ENCODE measurements at regions not wholly inside any gene's neighbourhood (a gene's known extent, or its start where the extent isn't known, plus 50 kb on each side); places are given as distances from the start of the nearest gene placed in this dataset.
"Not testable (repeated sequence)": the region's sequence is repeated elsewhere in the genome, so short reads cannot be mapped to it uniquely, and the experiment has no call there.

DNA sequence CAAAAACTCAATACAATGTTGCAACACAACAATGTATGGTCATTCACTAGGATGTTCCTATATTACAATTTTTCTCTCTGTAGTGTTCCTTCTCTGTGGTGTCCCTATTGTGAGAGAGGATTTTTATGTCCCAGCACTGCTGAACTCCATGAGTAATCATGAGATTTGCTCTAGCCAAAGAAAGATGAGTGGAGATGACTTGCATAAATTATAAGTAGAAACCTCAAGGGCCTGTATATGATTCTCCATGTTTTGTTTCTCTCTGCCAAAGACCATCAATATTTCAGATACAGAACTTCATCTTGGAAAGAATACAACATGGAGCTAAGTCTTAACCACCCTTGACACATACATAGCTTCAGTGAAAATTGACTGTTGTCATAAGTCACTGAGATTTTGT is 579.1 kb downstream of the TMTC2 start (continued):
- TF ChIP-seq ZNF549 (tag by site-specific recombination; IDR thresholded peaks at IDR 0.05) (no peak), IKZF3 (tag by site-specific recombination; IDR thresholded peaks at IDR 0.05) (no peak), ZNF645 (tag by site-specific recombination; IDR thresholded peaks at IDR 0.05) (no peak), ZNF501 (tag by site-specific recombination; IDR thresholded peaks at IDR 0.05) (no peak), RBAK (tag by site-specific recombination; IDR thresholded peaks at IDR 0.05) (no peak), ZNF302 (tag by site-specific recombination; IDR thresholded peaks at IDR 0.05; ENCODE audit: low read depth) (no peak), ZNF530 (tag by site-specific recombination; IDR thresholded peaks at IDR 0.05; ENCODE audit: low read depth) (no peak), KLF10 (tag by site-specific recombination; IDR thresholded peaks at IDR 0.05) (no peak), ZNF560 (tag by site-specific recombination; IDR thresholded peaks at IDR 0.05; ENCODE audit: borderline replicate concordance) (no peak)
- TF ChIP-seq, protein P1, sequence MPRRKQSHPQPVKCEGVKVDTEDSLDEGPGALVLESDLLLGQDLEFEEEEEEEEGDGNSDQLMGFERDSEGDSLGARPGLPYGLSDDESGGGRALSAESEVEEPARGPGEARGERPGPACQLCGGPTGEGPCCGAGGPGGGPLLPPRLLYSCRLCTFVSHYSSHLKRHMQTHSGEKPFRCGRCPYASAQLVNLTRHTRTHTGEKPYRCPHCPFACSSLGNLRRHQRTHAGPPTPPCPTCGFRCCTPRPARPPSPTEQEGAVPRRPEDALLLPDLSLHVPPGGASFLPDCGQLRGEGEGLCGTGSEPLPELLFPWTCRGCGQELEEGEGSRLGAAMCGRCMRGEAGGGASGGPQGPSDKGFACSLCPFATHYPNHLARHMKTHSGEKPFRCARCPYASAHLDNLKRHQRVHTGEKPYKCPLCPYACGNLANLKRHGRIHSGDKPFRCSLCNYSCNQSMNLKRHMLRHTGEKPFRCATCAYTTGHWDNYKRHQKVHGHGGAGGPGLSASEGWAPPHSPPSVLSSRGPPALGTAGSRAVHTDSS (tag by site-specific recombination; IDR thresholded peaks at IDR 0.05), result no peak

DNA sequence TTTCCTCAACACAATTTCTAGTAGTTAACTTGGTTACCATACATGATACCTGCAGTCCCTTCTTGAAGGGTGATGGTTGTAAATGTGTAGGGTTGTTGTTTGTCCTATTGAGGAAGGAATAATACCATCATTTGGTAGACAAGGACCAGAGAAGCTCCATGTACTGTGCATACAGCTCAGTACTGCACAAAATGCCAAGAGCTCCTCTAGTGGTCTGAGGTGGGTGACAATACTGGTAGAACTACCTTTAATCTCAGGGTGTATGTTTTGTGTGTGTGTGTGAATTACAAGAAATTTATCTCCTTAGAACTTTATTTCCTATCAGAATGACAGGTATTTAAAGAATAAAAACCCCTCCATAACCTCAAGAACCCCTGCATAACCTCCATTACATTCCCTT is 575.3 kb downstream of the TMTC2 start:
- Histone ChIP-seq H3K4me1 (ENCODE audit: control insufficient read depth, insufficient read depth, low read length) (no peaks in the 10 kb centered on the region), H3K36me3 (ENCODE audit: control insufficient read depth in 2 of 2, insufficient read depth in 1 of 2, low read length in 2 of 2) (no peaks in the 10 kb centered on the region), H3K27ac (ENCODE audit: extremely low read depth, low read depth, low read length) (no peak overlapping the region), H3K9me3 (ENCODE audit: control insufficient read depth, insufficient read depth, low read depth, low read length) (no peaks in the 10 kb centered on the region), H3K4me3 (ENCODE audit: low read depth, low read length) (no peak overlapping the region)
- ChIA-PET POLR2A (no interaction called here), CTCF (interaction anchor here (1.3 kb wide), 1 partner anchor 576 kb away, joined by 4 read pairs; no protein-coding TSS in a partner anchor)
- no peak for TF ChIP-seq ZNF202 (tag by site-specific recombination; IDR thresholded peaks at IDR 0.05; ENCODE audit: borderline replicate concordance)
- TF ChIP-seq, protein P2, sequence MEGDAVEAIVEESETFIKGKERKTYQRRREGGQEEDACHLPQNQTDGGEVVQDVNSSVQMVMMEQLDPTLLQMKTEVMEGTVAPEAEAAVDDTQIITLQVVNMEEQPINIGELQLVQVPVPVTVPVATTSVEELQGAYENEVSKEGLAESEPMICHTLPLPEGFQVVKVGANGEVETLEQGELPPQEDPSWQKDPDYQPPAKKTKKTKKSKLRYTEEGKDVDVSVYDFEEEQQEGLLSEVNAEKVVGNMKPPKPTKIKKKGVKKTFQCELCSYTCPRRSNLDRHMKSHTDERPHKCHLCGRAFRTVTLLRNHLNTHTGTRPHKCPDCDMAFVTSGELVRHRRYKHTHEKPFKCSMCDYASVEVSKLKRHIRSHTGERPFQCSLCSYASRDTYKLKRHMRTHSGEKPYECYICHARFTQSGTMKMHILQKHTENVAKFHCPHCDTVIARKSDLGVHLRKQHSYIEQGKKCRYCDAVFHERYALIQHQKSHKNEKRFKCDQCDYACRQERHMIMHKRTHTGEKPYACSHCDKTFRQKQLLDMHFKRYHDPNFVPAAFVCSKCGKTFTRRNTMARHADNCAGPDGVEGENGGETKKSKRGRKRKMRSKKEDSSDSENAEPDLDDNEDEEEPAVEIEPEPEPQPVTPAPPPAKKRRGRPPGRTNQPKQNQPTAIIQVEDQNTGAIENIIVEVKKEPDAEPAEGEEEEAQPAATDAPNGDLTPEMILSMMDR (tag by site-specific recombination; IDR thresholded peaks at IDR 0.05), result 0 out of 2 replicates have a peak, but pooled peaks have one; percentile 25
- TF ChIP-seq ZNF146 (tag by site-specific recombination; IDR thresholded peaks at IDR 0.05), result no peak
- no peak for TF ChIP-seq ZFP3 (tag by site-specific recombination; IDR thresholded peaks at IDR 0.05; ENCODE audit: low read depth)
- TF ChIP-seq ZNF610 (tag by site-specific recombination; IDR thresholded peaks at IDR 0.05; ENCODE audit: borderline replicate concordance), result no peak
- no peak for TF ChIP-seq ZNF140 (tag by site-specific recombination; IDR thresholded peaks at IDR 0.05)
- no peak for TF ChIP-seq ZNF488 (tag by site-specific recombination; IDR thresholded peaks at IDR 0.05)

- H3K27ac ChIP-seq (ENCODE audit: extremely low read depth, low read depth, low read length); H3K4me3 ChIP-seq (ENCODE audit: low read depth, low read length); H3K4me1 ChIP-seq (ENCODE audit: control insufficient read depth, insufficient read depth, low read length); CTCF ChIA-PET; POLR2A ChIA-PET; H3K9me3 ChIP-seq (ENCODE audit: control insufficient read depth, insufficient read depth, low read depth, low read length); H3K36me3 ChIP-seq (ENCODE audit: control insufficient read depth in 2 of 2, insufficient read depth in 1 of 2, low read length in 2 of 2): not testable (repeated sequence)
- TF ChIP-seq ZNF280D (tag by site-specific recombination; IDR thresholded peaks at IDR 0.05) (peak; percentile 75; the same call in 1 of the 2 replicates), ZNF146 (tag by site-specific recombination; IDR thresholded peaks at IDR 0.05) (peak; percentile 92)
Observed at GRCh38 chr12:83260126-83260525, 573.4 kb downstream of the TMTC2 start.
